ENCODE measurements at regions not wholly inside any gene's neighbourhood (a gene's known extent, or its start where the extent isn't known, plus 50 kb on each side); places are given as distances from the start of the nearest gene placed in this dataset.

DNA sequence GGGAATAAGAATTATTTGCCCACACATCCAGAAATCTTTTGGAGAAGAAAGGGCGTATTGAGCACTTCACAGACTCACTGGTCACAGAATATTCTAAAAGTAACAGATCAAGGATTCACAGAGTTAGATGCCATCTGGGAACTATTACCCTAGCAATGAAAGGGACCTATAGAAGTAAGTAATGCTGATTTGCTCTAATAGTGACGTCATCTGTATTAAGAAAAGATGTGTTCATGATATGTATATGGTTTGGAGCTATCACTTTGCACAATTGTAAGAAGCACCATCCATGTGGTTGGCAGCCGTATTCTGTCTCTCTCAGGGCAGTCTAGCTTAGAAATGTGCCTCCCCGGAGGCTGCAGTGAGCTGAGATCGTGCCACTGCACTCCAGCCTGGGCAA, 52.8 kb upstream of the SV2C start:
- DNase-seq (ENCODE audit: low read depth in 4 of 4, low spot score in 3 of 4) = no peak

DNA sequence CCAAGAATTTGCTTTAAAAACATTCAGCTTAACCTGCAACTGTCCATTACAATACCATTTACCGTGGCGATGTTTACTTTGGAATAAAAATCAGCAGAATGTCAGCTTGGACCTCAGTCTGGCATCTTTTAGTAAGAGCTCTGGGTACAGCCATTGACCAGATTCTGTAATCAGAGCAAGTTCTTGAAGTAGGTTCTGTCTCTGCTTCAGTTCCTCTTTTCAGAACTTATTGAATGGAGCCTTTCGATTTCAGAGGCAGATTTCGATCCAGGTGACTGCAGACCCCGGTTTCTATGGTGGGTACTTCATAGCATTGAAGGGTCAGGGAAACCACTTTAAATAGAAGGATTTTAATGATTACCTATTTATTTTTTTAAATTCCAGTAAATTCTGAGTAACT, 53.4 kb upstream of the SV2C start:
- DNase-seq (ENCODE audit: low read depth in 4 of 4, low spot score in 3 of 4) = no peak

DNA sequence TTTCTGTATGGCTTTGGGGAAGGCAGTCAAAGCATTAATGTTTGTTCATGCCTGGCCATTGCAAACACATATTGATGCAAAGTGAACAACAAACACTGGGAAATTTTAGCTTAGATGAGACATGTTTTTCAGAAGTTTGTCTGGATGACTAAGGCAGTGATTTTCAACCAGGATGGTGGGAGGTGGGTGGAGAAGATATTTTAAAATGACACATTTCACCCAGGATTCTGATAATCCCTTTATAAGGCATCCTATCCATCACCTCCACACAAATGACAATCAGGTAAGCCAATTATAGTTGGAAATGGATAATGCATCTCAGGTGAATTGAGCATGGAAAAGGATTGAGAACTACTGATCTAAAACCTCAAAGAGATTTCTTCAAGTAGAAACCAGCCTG, 57.4 kb upstream of the SV2C start:
- no peak for DNase-seq (ENCODE audit: low read depth in 4 of 4, low spot score in 3 of 4)

- no peak for DNase-seq (ENCODE audit: low read depth in 4 of 4, low spot score in 3 of 4)
Measured at GRCh38 chr5:76025069-76025468, 58.1 kb upstream of the SV2C start.

GRCh38 chr5:76022611-76023010, 60.6 kb upstream of the SV2C start:
- no peak for DNase-seq (ENCODE audit: low read depth in 4 of 4, low spot score in 3 of 4)

DNA sequence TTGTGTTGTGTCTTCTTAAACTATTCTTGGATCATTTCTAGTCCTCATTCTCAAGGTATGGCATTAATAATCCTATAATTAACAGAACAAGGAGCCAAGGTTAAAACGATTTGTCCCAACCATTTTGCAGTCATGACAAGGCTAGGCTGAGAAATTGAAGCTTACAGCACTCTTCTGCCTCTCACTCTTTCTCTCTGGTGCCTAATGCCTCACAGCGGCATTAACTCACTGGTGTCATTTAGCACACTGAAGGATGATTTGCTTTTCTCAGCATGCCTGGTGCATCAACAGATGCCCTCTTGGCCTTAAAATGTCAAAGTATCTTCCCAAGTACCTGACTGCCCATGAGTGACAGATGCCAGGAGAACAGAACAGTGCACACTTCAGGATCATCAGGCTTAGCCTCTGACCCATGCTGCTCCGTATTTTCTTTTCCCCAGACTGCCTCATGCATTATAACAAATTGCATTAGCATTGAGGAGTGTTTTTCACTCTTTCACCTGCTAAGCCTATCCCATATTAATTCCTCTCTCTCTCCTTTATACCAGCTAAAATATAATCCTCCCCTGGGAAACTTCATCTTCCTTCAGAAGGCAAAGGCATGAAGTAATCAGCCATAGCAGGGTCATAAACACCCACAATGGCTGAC, 61.1 kb upstream of the SV2C start:
- DNase-seq (ENCODE audit: low read depth in 4 of 4, low spot score in 3 of 4) = no peak

DNA sequence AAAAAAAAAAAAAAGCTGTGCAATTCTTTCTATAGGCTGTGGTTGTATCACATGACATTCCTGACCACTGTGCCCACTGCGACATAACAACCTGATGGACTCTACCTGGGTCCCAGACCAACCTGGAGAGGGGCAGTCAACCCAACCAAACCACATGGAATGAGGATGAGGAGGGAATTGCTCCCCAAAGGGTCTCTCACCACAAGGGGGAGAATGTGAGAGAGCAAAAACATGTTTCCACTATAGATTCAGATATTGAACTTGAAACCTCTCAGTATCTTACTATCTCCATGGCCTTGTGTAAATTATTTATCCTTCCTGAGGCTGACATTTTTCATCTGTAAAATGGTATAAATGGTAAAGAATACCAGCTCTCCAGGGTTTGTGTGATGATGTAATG, 66.9 kb upstream of the SV2C start:
- DNase-seq (ENCODE audit: low read depth in 4 of 4, low spot score in 3 of 4) = no peak

- DNase-seq (ENCODE audit: low read depth in 4 of 4, low spot score in 3 of 4) = no peak
Measured at GRCh38 chr5:76014005-76014404, 69.2 kb upstream of the SV2C start.

DNA sequence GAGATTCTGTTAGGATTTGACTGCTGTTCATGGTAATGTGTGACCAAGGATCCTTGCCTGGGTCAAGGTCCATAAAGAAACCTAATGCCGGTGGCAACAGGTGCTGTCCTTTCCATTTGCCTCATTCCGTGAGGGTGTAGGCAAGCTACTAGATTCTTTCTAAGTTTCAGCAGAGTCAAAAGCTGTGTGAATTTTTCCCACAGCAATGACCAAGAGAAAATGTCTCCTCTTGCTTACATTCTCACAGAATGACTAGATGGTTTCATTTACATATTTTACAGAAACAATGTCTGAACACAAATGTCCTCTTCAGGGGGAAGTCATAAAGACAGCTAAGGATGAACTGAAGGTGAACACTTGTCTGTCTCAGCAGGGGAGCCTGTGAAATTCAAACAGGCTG, 75.3 kb upstream of the SV2C start:
- DNase-seq (ENCODE audit: low read depth in 4 of 4, low spot score in 3 of 4) = no peak

- no peak for DNase-seq (ENCODE audit: low read depth in 4 of 4, low spot score in 3 of 4)
Measured at GRCh38 chr5:76000582-76000981, 82.6 kb upstream of the SV2C start.

- DNase-seq (ENCODE audit: low read depth in 4 of 4, low spot score in 3 of 4) = no peak
Measured at GRCh38 chr5:75993643-75994520, 89.3 kb upstream of the SV2C start.

- DNase-seq (ENCODE audit: low read depth in 4 of 4, low spot score in 3 of 4) = no peak
Measured at GRCh38 chr5:75993183-75993582, 90.0 kb upstream of the SV2C start.

- no peak for DNase-seq (ENCODE audit: low read depth in 4 of 4, low spot score in 3 of 4)
Measured at GRCh38 chr5:75992753-75993152, 90.4 kb upstream of the SV2C start.

DNA sequence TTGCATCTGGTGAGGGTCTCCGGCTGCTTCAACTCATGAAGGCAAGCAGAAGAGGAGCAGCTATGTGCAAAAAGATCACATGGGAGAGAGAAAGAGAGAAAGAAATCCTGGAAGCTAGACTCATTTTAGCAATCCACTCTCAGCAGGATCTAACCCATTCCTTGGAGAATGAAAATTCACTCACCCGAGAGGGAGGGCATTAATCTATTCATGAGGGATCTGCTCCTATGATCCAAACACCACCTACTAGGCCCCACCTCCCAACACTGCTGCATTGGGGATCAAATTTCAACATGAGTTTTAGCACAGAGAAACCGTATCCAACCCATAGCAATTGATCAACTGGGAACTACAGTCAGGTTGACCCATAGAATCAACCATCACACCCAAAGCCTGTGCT, 98.1 kb upstream of the SV2C start:
- DNase-seq (ENCODE audit: low read depth in 4 of 4, low spot score in 3 of 4) = no peak

DNA sequence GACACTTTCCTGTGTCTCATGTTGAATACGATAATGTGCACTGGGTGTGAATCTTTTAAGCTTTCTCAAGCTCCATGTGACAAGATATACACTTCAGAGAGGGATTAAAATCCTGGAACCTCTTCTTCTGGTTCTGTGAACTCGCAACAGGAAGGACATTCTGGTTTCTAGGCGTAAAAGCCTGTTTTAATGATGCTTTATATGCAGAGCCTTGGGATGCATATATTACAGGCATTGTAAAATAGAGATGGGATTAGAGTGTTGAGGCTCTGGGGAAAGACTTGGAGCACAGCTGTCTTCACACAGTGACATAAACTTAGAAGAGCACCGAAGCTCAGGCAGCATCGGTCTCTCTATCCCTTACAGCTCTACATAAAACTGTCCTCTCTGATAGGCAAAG, 107.7 kb upstream of the SV2C start:
- DNase-seq (ENCODE audit: low read depth in 4 of 4, low spot score in 3 of 4) = no peak

DNA sequence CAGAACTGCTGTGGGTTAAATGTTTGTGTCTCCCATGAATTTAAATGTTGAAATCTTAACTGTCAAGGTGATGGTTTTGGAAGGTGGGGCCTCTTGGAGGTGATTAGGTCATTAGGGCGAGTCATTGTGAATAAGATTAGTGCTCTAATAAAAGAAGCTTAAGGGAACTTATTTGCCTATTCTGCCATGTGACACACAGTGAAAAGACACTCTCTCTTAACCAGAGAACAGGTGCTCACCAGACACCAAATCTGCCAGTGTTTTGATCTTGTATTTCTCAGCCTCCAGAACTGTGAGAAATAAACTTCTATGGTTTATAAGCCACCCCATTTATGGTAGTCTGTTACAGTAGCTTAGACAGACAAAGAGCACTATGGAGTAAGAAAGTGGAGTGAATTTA, 117.9 kb upstream of the SV2C start:
- no peak for DNase-seq (ENCODE audit: low read depth in 4 of 4, low spot score in 3 of 4)

DNA sequence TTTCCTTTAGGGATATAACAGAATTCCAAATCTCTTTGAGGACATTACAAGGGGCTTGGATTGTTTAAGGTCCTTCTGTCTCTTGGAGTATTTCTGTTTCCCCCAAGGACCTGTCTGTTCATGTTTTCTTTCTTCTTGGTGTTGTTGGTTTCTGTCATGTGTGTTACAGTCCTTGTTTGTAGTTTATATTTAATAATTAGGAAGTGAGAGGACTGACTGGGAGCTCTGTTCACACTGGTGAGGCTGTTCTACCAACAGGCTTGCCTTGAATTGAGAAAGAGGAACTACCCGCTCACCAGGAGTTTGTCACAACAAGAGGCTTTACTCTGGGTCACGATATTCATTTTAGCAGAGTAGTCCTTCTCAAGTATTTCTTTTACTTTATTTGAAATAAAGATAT, 119.2 kb upstream of the SV2C start:
- DNase-seq (ENCODE audit: low read depth in 4 of 4, low spot score in 3 of 4) = no peak

GRCh38 chr5:75963554-75963953, 119.6 kb upstream of the SV2C start:
- no peak for DNase-seq (ENCODE audit: low read depth in 4 of 4, low spot score in 3 of 4)

GRCh38 chr5:75961818-75962217, 121.4 kb upstream of the SV2C start:
- DNase-seq (ENCODE audit: low read depth in 4 of 4, low spot score in 3 of 4) = no peak

DNA sequence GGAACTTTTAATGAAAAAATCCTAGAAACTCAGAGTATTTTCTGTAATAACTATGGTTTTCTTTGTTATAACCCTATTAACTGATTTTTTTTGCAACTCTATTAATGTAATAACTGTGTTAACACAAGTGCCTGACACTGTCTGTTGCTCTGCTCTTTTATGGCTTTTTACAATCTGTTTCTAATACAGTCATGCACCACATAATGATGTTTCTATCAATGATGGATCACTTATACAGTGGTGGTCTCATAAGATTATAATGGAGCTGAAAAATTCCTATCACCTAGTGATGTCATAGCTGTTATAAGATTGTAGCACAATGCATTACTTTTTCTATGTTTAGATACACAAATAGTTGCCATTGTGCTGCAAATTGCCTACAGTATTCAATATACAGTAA, 123.1 kb upstream of the SV2C start:
- DNase-seq (ENCODE audit: low read depth in 4 of 4, low spot score in 3 of 4) = no peak

- no peak for DNase-seq (ENCODE audit: low read depth in 4 of 4, low spot score in 3 of 4)
Measured at GRCh38 chr5:75952963-75953362, 130.2 kb upstream of the SV2C start.

DNA sequence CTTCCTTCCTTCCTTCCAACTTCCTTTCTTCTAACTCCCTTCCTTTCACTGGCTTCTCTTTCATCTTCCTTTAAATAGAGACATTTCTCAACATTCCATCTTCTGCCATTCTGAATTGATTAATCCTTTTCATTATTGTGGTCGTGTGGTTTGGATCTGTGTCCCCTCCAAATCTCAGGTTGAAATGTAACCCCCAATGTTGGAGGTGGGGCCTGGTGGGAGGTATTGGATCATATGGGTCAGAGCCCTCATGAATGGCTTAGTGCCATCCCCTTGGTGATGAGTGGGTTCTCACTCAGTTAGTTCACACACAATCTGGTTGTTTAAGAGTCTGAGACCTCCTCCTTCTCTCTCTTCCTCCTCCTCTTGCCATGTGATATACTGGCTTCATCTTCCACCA, 130.9 kb upstream of the SV2C start:
- DNase-seq (ENCODE audit: low read depth in 4 of 4, low spot score in 3 of 4) = no peak
